ENCODE measurements at regions not wholly inside any gene's neighbourhood (a gene's known extent, or its start where the extent isn't known, plus 50 kb on each side); places are given as distances from the start of the nearest gene placed in this dataset.

DNA sequence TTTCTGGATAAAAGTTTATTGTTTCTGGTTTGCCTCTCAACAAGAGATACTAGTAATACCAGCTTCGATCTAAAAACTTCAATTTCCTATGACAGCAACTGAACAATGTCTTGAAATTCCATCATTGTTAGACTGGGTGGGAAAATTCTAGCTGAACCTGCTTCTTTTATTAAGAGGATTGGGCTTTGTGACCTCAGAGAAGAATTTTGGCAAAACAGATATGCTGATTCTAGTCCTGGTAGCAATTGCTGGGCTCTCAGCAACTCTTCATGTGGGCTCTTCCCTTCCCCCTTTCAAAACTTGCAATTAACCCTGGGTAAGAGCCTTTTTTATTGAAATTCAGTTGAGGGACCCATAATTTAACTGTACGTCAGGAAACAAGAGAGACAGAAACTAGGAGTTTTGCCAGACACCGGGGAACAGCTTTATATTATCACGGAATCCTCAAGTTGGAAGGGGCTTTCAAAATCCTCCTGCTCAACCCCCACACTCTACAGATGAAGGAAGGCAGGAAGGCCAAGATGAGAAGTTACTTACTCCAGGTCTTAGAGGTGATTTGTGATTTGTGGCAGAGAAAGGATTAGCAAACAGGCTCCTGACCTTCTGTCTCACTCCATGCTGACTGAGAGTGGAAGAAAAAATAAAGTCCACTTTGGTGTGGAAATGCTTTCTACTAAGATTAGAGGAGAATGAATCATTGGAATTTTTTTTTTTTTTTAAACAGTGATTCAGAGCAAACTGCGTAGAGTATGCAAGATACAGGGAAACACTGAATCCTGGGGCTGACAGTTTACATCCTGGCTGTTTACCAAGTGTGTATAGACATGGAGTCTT, 239.0 kb upstream of the ATP2B1 start:
- FAIRE-seq (peak; percentile 29), DNase-seq (ENCODE audit: insufficient read length, low spot score) (peak; percentile 16)
- TF ChIP-seq, protein P1, sequence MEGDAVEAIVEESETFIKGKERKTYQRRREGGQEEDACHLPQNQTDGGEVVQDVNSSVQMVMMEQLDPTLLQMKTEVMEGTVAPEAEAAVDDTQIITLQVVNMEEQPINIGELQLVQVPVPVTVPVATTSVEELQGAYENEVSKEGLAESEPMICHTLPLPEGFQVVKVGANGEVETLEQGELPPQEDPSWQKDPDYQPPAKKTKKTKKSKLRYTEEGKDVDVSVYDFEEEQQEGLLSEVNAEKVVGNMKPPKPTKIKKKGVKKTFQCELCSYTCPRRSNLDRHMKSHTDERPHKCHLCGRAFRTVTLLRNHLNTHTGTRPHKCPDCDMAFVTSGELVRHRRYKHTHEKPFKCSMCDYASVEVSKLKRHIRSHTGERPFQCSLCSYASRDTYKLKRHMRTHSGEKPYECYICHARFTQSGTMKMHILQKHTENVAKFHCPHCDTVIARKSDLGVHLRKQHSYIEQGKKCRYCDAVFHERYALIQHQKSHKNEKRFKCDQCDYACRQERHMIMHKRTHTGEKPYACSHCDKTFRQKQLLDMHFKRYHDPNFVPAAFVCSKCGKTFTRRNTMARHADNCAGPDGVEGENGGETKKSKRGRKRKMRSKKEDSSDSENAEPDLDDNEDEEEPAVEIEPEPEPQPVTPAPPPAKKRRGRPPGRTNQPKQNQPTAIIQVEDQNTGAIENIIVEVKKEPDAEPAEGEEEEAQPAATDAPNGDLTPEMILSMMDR (IDR thresholded peaks at IDR 0.05; ENCODE audit: insufficient read depth, missing control alignments), result no peak

DNA sequence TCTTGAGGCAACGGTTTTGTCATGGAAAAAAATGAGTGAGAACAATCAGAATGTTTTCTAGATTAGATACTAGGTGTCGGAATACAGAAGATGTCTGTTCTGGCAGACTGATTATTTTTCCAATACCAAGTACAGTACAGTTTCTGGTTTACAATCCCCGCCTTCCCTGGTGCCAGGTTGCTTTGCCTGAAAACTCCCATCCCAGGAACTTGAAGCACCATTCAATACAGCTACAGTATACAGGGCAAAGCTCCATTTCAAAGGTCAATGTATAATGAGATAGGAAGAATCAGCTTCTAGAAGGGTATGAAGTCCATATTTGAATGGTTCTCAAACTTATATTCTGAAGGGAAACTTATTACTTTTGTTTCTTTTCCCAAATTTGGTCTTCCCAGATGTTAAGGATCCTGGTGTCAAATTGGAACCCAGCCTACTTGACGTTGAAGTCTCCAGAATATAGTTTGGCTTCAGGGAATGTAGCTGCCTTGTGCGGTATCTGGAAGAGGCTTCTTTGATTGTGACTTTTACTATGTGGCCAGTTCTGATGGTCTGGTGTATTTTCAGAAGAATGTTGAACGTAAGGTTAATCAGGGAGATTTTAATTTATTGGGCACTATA, 238.0 kb upstream of the ATP2B1 start:
- no peak for DNase-seq (ENCODE audit: insufficient read length, low spot score)
- TF ChIP-seq, protein P1 (IDR thresholded peaks at IDR 0.05; ENCODE audit: insufficient read depth, missing control alignments), result no peak
- peak; percentile 38 for FAIRE-seq

DNA sequence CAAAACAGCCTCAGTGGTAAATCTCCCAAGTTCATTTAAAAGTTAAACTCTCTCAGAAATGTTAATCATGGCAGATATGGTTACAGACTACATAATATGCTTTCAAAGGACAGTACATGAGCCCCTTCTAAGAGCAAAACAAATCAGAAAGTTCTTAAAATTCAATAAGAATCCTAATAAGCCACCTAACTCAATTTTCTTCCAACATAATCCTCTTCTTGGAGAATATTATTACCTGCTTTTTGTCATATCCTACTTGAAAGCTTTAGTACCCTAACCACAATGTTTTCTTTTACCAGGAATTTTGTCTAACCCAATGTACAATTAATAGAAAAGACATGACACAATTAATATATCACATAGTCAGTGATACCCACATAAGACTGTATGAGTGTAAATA, 236.5 kb upstream of the ATP2B1 start:
- no peak for FAIRE-seq
- no peak for DNase-seq (ENCODE audit: insufficient read length, low spot score)

DNA sequence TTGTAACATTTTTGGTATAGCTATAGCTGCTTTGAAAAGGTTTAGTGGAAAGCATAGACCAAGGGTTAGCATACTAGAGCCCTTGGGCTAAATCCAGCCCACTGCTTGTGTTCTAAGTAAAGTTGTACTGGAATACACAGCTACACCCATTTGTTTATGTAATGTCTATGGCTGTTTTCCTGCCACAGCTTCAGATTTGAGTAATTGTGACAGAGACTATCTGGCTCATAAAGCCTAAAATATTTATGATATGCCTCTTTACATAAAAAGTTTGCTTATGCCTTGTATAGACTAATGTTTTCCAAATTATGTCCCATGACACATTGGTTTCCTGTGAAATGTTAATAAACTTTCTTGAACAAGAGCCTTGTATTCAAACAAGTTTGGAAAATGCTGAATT, 234.8 kb upstream of the ATP2B1 start:
- TF ChIP-seq, protein P1 (IDR thresholded peaks at IDR 0.05; ENCODE audit: insufficient read depth, missing control alignments), result no peak
- no peak for DNase-seq (ENCODE audit: insufficient read length, low spot score)
- FAIRE-seq, result no peak

More for the DNA sequence above, 236.5 kb upstream of the ATP2B1 start:
- TF ChIP-seq, protein P1 (IDR thresholded peaks at IDR 0.05; ENCODE audit: insufficient read depth, missing control alignments), result no peak

DNA sequence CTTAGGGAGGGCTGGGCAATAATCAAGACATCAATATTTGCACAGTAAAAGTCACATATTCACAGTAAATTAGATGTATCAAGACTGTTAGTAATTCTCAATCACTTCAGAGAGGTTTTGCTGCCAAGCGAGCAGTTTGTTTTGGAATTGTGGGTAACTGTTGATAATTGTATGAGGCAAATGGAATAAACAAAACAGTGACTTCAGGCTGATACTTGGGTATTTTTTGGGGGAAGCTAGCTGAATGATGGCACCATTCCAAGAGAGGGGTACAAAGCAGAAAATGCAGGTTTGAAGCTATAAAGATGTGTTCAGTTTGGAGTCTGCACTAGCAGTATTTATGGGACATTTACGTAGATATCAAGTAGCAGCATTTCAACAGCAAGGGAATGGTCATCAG, 232.8 kb upstream of the ATP2B1 start:
- TF ChIP-seq, protein P1 (IDR thresholded peaks at IDR 0.05; ENCODE audit: insufficient read depth, missing control alignments), result no peak
- FAIRE-seq, result no peak
- no peak for DNase-seq (ENCODE audit: insufficient read length, low spot score)

DNA sequence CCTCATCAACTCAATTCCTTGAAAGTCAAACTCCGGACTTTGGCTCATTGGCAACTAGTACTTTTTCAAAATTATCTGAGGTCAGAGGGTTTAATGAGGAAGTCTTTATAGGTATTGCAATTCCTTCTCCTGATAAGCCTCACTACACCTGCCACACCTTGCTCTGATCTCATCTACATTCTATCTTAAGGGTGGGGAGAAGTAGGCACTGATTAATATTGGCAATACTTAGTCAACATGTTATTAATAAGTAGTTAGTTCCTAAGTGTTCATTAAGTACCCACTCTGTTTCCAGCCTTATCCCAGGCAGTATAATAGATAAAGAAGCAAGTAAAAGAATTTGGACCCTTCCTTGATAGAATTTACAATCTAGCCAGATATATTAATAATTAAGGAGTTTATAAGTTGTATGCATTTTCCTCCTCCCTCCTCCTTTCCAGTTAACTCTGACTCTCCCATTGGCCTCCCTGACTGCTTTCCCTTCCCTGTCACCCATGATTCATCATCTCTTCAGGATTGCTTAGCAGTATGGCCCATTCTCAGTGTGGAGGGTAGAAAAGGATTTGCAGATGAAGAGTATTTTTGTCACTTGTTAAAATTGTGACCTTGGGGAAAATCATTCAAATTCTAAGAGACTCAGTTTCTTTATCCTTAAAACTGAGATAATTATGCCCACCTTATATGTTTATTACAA, 231.0 kb upstream of the ATP2B1 start:
- FAIRE-seq (no peak), DNase-seq (ENCODE audit: insufficient read length, low spot score) (no peak)
- TF ChIP-seq, protein P1 (IDR thresholded peaks at IDR 0.05; ENCODE audit: insufficient read depth, missing control alignments), result no peak

Measured in D721Med (cell line).